H9 (cell line): ENCODE measurements at regions not wholly inside any gene's neighbourhood (a gene's known extent, or its start where the extent isn't known, plus 50 kb on each side); places are given as distances from the start of the nearest gene placed in this dataset.

Source experiments
- DNase-seq: peaks from one replicate; pipeline ENCODE4 v3.0.0-alpha.2; 2017
- H2AFZ ChIP-seq: one replicate; pipeline ENCODE4 v1.6.1; 2013; ENCODE audit warnings: mild to moderate bottlenecking, low read length, control low read depth, moderate library complexity
- H2AK5ac ChIP-seq: 2 replicates; pipeline ENCODE4 v1.6.1; 2013; ENCODE audit warnings: low read length, control low read depth, mixed read lengths; ENCODE audit not compliant: insufficient read length
- H2BK120ac ChIP-seq: one replicate; pipeline ENCODE4 v1.6.1; 2013; ENCODE audit warnings: low read depth, mild to moderate bottlenecking, low read length, control low read depth, inconsistent platforms; ENCODE audit not compliant: poor library complexity, severe bottlenecking
- H2BK12ac ChIP-seq: 2 replicates; pipeline ENCODE4 v1.6.1; 2013; ENCODE audit warnings: low read length, control low read depth, mixed read lengths, low read depth; ENCODE audit not compliant: insufficient read length
- H2BK15ac ChIP-seq: 2 replicates; pipeline ENCODE4 v1.6.1; 2013; ENCODE audit warnings: low read depth, low read length, control low read depth
- H2BK20ac ChIP-seq: one replicate; pipeline ENCODE4 v1.6.1; 2013; ENCODE audit warnings: low read depth, mild to moderate bottlenecking, low read length, control low read depth, inconsistent platforms; ENCODE audit not compliant: poor library complexity, severe bottlenecking
- H2BK5ac ChIP-seq: 2 replicates; pipeline ENCODE4 v1.6.1; 2013; ENCODE audit warnings: low read length, control low read depth, mixed read lengths; ENCODE audit not compliant: insufficient read length
- H3K14ac ChIP-seq: 2 replicates; pipeline ENCODE4 v1.6.1; 2013; ENCODE audit warnings: low read length, control low read depth; ENCODE audit not compliant: insufficient read depth
- H3K18ac ChIP-seq: 2 replicates; pipeline ENCODE4 v1.6.1; 2013; ENCODE audit warnings: low read depth, mild to moderate bottlenecking, mixed read lengths, low read length, control low read depth; ENCODE audit not compliant: insufficient read length
- H3K23ac ChIP-seq: 2 replicates; pipeline ENCODE4 v1.6.1; 2013; ENCODE audit warnings: low read length, control low read depth, mixed read lengths, low read depth; ENCODE audit not compliant: insufficient read length
- H3K23me2 ChIP-seq: 2 replicates; pipeline ENCODE4 v1.6.1; 2013; ENCODE audit warnings: low read depth, mild to moderate bottlenecking, mixed read lengths, low read length, control low read depth; ENCODE audit not compliant: insufficient read length, poor library complexity, severe bottlenecking
- H3K27ac ChIP-seq: 2 replicates; pipeline ENCODE4 v1.5.1; 2013; ENCODE audit warnings: low read length, control low read depth, mixed read lengths, low read depth; ENCODE audit not compliant: insufficient read length
- H3K27me3 ChIP-seq: 2 replicates; pipeline ENCODE4 v1.6.1; 2013; ENCODE audit warnings: low read length, control low read depth, inconsistent platforms; ENCODE audit not compliant: insufficient read depth
- H3K4ac ChIP-seq: 2 replicates; pipeline ENCODE4 v1.6.1; 2013; ENCODE audit warnings: low read depth, mild to moderate bottlenecking, control low read depth, inconsistent platforms, low read length, moderate library complexity
- H3K4me1 ChIP-seq: 2 replicates; pipeline ENCODE4 v1.6.1; 2013; ENCODE audit warnings: low read length, control low read depth, inconsistent platforms; ENCODE audit not compliant: insufficient read depth
- H3K4me2 ChIP-seq: 2 replicates; pipeline ENCODE4 v1.6.1; 2013; ENCODE audit warnings: low read length, control low read depth, mixed read lengths; ENCODE audit not compliant: insufficient read length, insufficient read depth
- H3K56ac ChIP-seq: 2 replicates; pipeline ENCODE4 v1.6.1; 2013; ENCODE audit warnings: low read depth, mild to moderate bottlenecking, mixed read lengths, low read length, control low read depth; ENCODE audit not compliant: insufficient read length
- H3K79me1 ChIP-seq: 2 replicates; pipeline ENCODE4 v1.6.1; 2013; ENCODE audit warnings: low read depth, mild to moderate bottlenecking, moderate library complexity, low read length, control low read depth, inconsistent platforms; ENCODE audit not compliant: insufficient read depth, poor library complexity, severe bottlenecking
- H3K79me2 ChIP-seq: 2 replicates; pipeline ENCODE4 v1.6.1; 2013; ENCODE audit warnings: low read length, control low read depth, inconsistent platforms; ENCODE audit not compliant: insufficient read depth
- H3K9ac ChIP-seq: 2 replicates; pipeline ENCODE4 v1.6.1; 2013; ENCODE audit warnings: low read length, control low read depth, mixed read lengths; ENCODE audit not compliant: insufficient read length; ENCODE audit errors: extremely low read depth
- H3K9me3 ChIP-seq: one replicate; pipeline ENCODE4 v1.6.1; 2013; ENCODE audit warnings: low read depth, low read length, inconsistent platforms; ENCODE audit not compliant: control insufficient read depth
- H3T11ph ChIP-seq: one replicate; pipeline ENCODE4 v1.6.1; 2013; ENCODE audit warnings: mild to moderate bottlenecking, low read length, control low read depth, inconsistent platforms
- H4K20me1 ChIP-seq: one replicate; pipeline ENCODE4 v1.6.1; 2013; ENCODE audit not compliant: control insufficient read depth, insufficient read length, insufficient read depth
- H4K5ac ChIP-seq: 2 replicates; pipeline ENCODE4 v1.6.1; 2013; ENCODE audit warnings: low read depth, mild to moderate bottlenecking, mixed read lengths, low read length, control low read depth; ENCODE audit not compliant: insufficient read length
- H4K8ac ChIP-seq: replicated peaks from 2 replicates; pipeline ENCODE4 v1.6.1; 2013; ENCODE audit warnings: low read length, control low read depth, mixed read lengths, low read depth; ENCODE audit not compliant: insufficient read length
- H4K91ac ChIP-seq: 2 replicates; pipeline ENCODE4 v1.6.1; 2013; ENCODE audit warnings: low read depth, mild to moderate bottlenecking, moderate library complexity, mixed read lengths, low read length, control low read depth; ENCODE audit not compliant: insufficient read length
- H3K27ac Mint-ChIP-seq, 3 experiments: 2 replicates in 2 of 3; 3 replicates in 1 of 3; pipeline ENCODE4 v1.8.0; 2020 to 2021; ENCODE audit warnings: mixed read lengths in 3 of 3, mild to moderate bottlenecking in 1 of 3, moderate library complexity in 1 of 3
- H3K27me3 Mint-ChIP-seq: 2 replicates; pipeline ENCODE4 v1.8.0; 2021; ENCODE audit warnings: low read depth, mild to moderate bottlenecking, moderate library complexity, mixed read lengths
- H3K36me3 Mint-ChIP-seq, 3 experiments: 2 replicates in 2 of 3; 3 replicates in 1 of 3; pipeline ENCODE4 v1.8.0; 2020 to 2021; ENCODE audit warnings: low read depth in 3 of 3, mixed read lengths in 3 of 3; ENCODE audit not compliant: insufficient read depth in 1 of 3
- H3K4me1 Mint-ChIP-seq, 2 experiments: 2 replicates each; pipeline ENCODE4 v1.8.0; 2020; ENCODE audit warnings: mixed read lengths in 2 of 2
- H3K4me3 Mint-ChIP-seq, 2 experiments: 2 replicates in 1 of 2; 3 replicates in 1 of 2; pipeline ENCODE4 v1.8.0; 2020 to 2021; ENCODE audit warnings: mild to moderate bottlenecking in 2 of 2, mixed read lengths in 2 of 2, moderate library complexity in 1 of 2
- H3K9me3 Mint-ChIP-seq, 2 experiments: 2 replicates in 1 of 2; 3 replicates in 1 of 2; pipeline ENCODE4 v1.8.0; 2020; ENCODE audit warnings: mild to moderate bottlenecking in 2 of 2, mixed read lengths in 2 of 2, moderate library complexity in 1 of 2
- whole genome bisulfite sequencing: extraction: QIAGEN DNeasy Blood & Tissue Kit; methylation state at CpG from one replicate; pipeline ENCODE4 v1.1.7; 2013; ENCODE audit warnings: missing lambda C conversion rate, low lambda C conversion rate, mixed read lengths; ENCODE audit not compliant: insufficient read length; ENCODE audit errors: extremely low coverage; 5-methylcytosine and 5-hydroxymethylcytosine counted together
- TF ChIP-seq, protein P1 (sequence below): fragments of 200-600 bp; sonication (generic); conservative IDR thresholded peaks from 3 replicates; pipeline ENCODE4 v1.8.0; 2021; ENCODE audit warnings: antibody characterized with exemption, mild to moderate bottlenecking

GRCh38 chr3:36165509-36166290 is 214.6 kb upstream of the STAC start:
- H3K18ac ChIP-seq, result no peak overlapping the region
- no peak overlapping the region for H3K56ac ChIP-seq
- DNase-seq, result no peak
- no peak overlapping the region for H3K27ac ChIP-seq
- H3K23me2 ChIP-seq, result no peaks in the 10 kb centered on the region
- no peak overlapping the region for H2BK120ac ChIP-seq
- H3K79me2 ChIP-seq, result no peaks in the 10 kb centered on the region
- H3K9ac ChIP-seq, result no peak overlapping the region
- H4K5ac ChIP-seq, result no peak overlapping the region
- no peak overlapping the region for H2AK5ac ChIP-seq
- H3K27me3 ChIP-seq, result no peaks in the 10 kb centered on the region
- no peaks in the 10 kb centered on the region; a peak in 1 of 4 replicates for H3K4me1 Mint-ChIP-seq
- no peak overlapping the region for H2BK20ac ChIP-seq
- H3K23ac ChIP-seq, result no peak overlapping the region
- no peaks in the 10 kb centered on the region for H3K9me3 Mint-ChIP-seq
- no peak overlapping the region for H2BK15ac ChIP-seq
- H2BK12ac ChIP-seq, result no peak overlapping the region
- no peak overlapping the region for H4K8ac ChIP-seq
- H3T11ph ChIP-seq, result no peak overlapping the region
- no peaks in the 10 kb centered on the region for H3K36me3 Mint-ChIP-seq
- no peak overlapping the region for H4K91ac ChIP-seq
- no peak overlapping the region for H3K14ac ChIP-seq
- no peaks in the 10 kb centered on the region for H3K4me1 ChIP-seq
- TF ChIP-seq, protein P1, sequence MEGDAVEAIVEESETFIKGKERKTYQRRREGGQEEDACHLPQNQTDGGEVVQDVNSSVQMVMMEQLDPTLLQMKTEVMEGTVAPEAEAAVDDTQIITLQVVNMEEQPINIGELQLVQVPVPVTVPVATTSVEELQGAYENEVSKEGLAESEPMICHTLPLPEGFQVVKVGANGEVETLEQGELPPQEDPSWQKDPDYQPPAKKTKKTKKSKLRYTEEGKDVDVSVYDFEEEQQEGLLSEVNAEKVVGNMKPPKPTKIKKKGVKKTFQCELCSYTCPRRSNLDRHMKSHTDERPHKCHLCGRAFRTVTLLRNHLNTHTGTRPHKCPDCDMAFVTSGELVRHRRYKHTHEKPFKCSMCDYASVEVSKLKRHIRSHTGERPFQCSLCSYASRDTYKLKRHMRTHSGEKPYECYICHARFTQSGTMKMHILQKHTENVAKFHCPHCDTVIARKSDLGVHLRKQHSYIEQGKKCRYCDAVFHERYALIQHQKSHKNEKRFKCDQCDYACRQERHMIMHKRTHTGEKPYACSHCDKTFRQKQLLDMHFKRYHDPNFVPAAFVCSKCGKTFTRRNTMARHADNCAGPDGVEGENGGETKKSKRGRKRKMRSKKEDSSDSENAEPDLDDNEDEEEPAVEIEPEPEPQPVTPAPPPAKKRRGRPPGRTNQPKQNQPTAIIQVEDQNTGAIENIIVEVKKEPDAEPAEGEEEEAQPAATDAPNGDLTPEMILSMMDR, result no peak
- no peak overlapping the region for H2AFZ ChIP-seq
- H3K4me2 ChIP-seq, result no peak overlapping the region
- H2BK5ac ChIP-seq, result no peak overlapping the region
- H3K4ac ChIP-seq, result no peak overlapping the region
- H3K79me1 ChIP-seq, result no peaks in the 10 kb centered on the region
- no CpG with 5 or more reads among the region's 3 CpGs for WGBS
- no peaks in the 10 kb centered on the region for H3K9me3 ChIP-seq
- H3K27ac Mint-ChIP-seq, result no peak overlapping the region
- no peak overlapping the region for H3K4me3 Mint-ChIP-seq
- no peaks in the 10 kb centered on the region for H3K27me3 Mint-ChIP-seq
- no peaks in the 10 kb centered on the region for H4K20me1 ChIP-seq
